Tibial nerve (tissue), 4 donors: ENCODE measurements at regions not wholly inside any gene's neighbourhood (a gene's known extent, or its start where the extent isn't known, plus 50 kb on each side); places are given as distances from the start of the nearest gene placed in this dataset.

Experiments used
- EP300 ChIP-seq, 2 donors: sonication (generic); formaldehyde crosslinking; IDR thresholded peaks; one replicate each; pipeline ENCODE4 v1.6.1; 2017; ENCODE audit warnings: antibody characterized with exemption in 2 of 2, mild to moderate bottlenecking in 1 of 2
- POLR2A ChIP-seq, 2 donors: fragments of 450-650 bp; IDR thresholded peaks; one replicate each; pipeline ENCODE4 v1.6.1; 2017; ENCODE audit warnings: antibody characterized with exemption in 2 of 2, mild to moderate bottlenecking in 2 of 2, moderate library complexity in 2 of 2
- TF ChIP-seq, protein P1 (sequence below), 5 experiments: fragments of 200-600 bp in 3 of 5; fragments of 450-650 bp in 2 of 5; sonication (generic) in 3 of 5; IDR thresholded peaks; one replicate each; pipeline ENCODE4 v1.5.1; 2016 to 2019; ENCODE audit warnings: antibody characterized with exemption in 5 of 5, mild to moderate bottlenecking in 3 of 5, moderate library complexity in 2 of 5

DNA sequence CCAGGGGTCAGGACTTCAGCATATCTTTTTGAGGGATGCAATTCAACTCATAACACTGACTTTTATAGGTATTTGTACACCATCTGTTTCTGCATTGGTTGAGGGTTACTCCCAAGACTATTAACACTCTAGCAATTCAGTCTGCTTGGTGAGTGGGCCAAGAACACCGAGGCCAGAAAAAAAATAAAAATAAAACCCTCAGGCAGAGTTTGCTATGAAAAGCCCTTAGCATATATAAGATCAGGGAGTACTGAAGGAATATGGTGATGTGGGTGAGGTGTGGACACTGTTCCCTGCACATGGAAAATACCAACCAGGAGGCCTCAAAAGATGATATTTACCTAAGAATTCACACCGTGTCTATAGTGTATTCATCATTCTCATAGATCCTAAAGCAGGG lies 383.2 kb upstream of the UBE2E3 start:
- TF ChIP-seq EP300 (IDR thresholded peaks at IDR 0.05) (no peak), POLR2A (IDR thresholded peaks at IDR 0.05) (no peak)
- TF ChIP-seq, protein P1, sequence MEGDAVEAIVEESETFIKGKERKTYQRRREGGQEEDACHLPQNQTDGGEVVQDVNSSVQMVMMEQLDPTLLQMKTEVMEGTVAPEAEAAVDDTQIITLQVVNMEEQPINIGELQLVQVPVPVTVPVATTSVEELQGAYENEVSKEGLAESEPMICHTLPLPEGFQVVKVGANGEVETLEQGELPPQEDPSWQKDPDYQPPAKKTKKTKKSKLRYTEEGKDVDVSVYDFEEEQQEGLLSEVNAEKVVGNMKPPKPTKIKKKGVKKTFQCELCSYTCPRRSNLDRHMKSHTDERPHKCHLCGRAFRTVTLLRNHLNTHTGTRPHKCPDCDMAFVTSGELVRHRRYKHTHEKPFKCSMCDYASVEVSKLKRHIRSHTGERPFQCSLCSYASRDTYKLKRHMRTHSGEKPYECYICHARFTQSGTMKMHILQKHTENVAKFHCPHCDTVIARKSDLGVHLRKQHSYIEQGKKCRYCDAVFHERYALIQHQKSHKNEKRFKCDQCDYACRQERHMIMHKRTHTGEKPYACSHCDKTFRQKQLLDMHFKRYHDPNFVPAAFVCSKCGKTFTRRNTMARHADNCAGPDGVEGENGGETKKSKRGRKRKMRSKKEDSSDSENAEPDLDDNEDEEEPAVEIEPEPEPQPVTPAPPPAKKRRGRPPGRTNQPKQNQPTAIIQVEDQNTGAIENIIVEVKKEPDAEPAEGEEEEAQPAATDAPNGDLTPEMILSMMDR (IDR thresholded peaks at IDR 0.05) = no peak
